ENCODE measurements at regions not wholly inside any gene's neighbourhood (a gene's known extent, or its start where the extent isn't known, plus 50 kb on each side); places are given as distances from the start of the nearest gene placed in this dataset.

GRCh38 chr4:79634111-79634510 lies 226.1 kb upstream of the GK2 start:
- H3K4me3 ChIP-seq (ENCODE audit: low read length): no peak overlapping the region
- no peak overlapping the region for H3K27ac ChIP-seq (ENCODE audit: low read length)
- no peaks in the 10 kb centered on the region for H3K36me3 ChIP-seq (ENCODE audit: insufficient read depth, low read depth, low read length)
- H3K9me3 ChIP-seq (ENCODE audit: insufficient read depth, low read depth, low read length): no peaks in the 10 kb centered on the region
- H3K27me3 ChIP-seq (ENCODE audit: insufficient read depth, low read length): no peaks in the 10 kb centered on the region
- peaks cover 7% of the 10 kb centered on the region; the same call in 1 of the 2 replicates for H3K4me1 ChIP-seq (ENCODE audit: insufficient read depth, low read length)
- no peak overlapping the region for H3K9ac ChIP-seq (ENCODE audit: low read depth, low read length)

- Histone ChIP-seq H3K27me3 (ENCODE audit: insufficient read depth, low read length) (no peaks in the 10 kb centered on the region), H3K27ac (ENCODE audit: low read length) (no peak overlapping the region), H3K9me3 (ENCODE audit: insufficient read depth, low read depth, low read length) (no peaks in the 10 kb centered on the region), H3K36me3 (ENCODE audit: insufficient read depth, low read depth, low read length) (no peaks in the 10 kb centered on the region), H3K4me1 (ENCODE audit: insufficient read depth, low read length) (peaks cover 7% of the 10 kb centered on the region; the same call in 1 of the 2 replicates), H3K9ac (ENCODE audit: low read depth, low read length) (no peak overlapping the region), H3K4me3 (ENCODE audit: low read length) (no peak overlapping the region)
These were observed 224.1 kb upstream of the GK2 start for GRCh38 chr4:79632114-79632513.

- H3K4me1 ChIP-seq (ENCODE audit: insufficient read depth, low read length): peaks cover 6% of the 10 kb centered on the region; the same call in 1 of the 2 replicates
- H3K9ac ChIP-seq (ENCODE audit: low read depth, low read length): no peak overlapping the region
- H3K36me3 ChIP-seq (ENCODE audit: insufficient read depth, low read depth, low read length): no peaks in the 10 kb centered on the region
- no peaks in the 10 kb centered on the region for H3K27me3 ChIP-seq (ENCODE audit: insufficient read depth, low read length)
- no peak overlapping the region for H3K4me3 ChIP-seq (ENCODE audit: low read length)
- H3K9me3 ChIP-seq (ENCODE audit: insufficient read depth, low read depth, low read length): no peaks in the 10 kb centered on the region
- no peak overlapping the region for H3K27ac ChIP-seq (ENCODE audit: low read length)
These were observed 218.6 kb upstream of the GK2 start for GRCh38 chr4:79626611-79627010.

- Histone ChIP-seq H3K36me3 (ENCODE audit: insufficient read depth, low read depth, low read length) (no peaks in the 10 kb centered on the region), H3K4me3 (ENCODE audit: low read length) (no peak overlapping the region), H3K9me3 (ENCODE audit: insufficient read depth, low read depth, low read length) (no peaks in the 10 kb centered on the region), H3K27me3 (ENCODE audit: insufficient read depth, low read length) (no peaks in the 10 kb centered on the region), H3K4me1 (ENCODE audit: insufficient read depth, low read length) (peaks cover 4% of the 10 kb centered on the region; the same call in 1 of the 2 replicates), H3K27ac (ENCODE audit: low read length) (no peak overlapping the region), H3K9ac (ENCODE audit: low read depth, low read length) (no peak overlapping the region)
These were observed 218.1 kb upstream of the GK2 start for GRCh38 chr4:79626101-79626500.

GRCh38 chr4:79625361-79625760 lies 217.3 kb upstream of the GK2 start:
- Histone ChIP-seq H3K9ac (ENCODE audit: low read depth, low read length) (no peak overlapping the region), H3K9me3 (ENCODE audit: insufficient read depth, low read depth, low read length) (no peaks in the 10 kb centered on the region), H3K27me3 (ENCODE audit: insufficient read depth, low read length) (no peaks in the 10 kb centered on the region), H3K36me3 (ENCODE audit: insufficient read depth, low read depth, low read length) (no peaks in the 10 kb centered on the region), H3K27ac (ENCODE audit: low read length) (no peak overlapping the region), H3K4me3 (ENCODE audit: low read length) (no peak overlapping the region), H3K4me1 (ENCODE audit: insufficient read depth, low read length) (peaks cover 4% of the 10 kb centered on the region; the same call in 1 of the 2 replicates)

GRCh38 chr4:79623021-79623870 lies 215.2 kb upstream of the GK2 start:
- Histone ChIP-seq H3K4me1 (ENCODE audit: insufficient read depth, low read length) (peaks cover 4% of the 10 kb centered on the region; the same call in 1 of the 2 replicates), H3K9ac (ENCODE audit: low read depth, low read length) (no peak overlapping the region), H3K9me3 (ENCODE audit: insufficient read depth, low read depth, low read length) (no peaks in the 10 kb centered on the region), H3K36me3 (ENCODE audit: insufficient read depth, low read depth, low read length) (no peaks in the 10 kb centered on the region), H3K4me3 (ENCODE audit: low read length) (no peak overlapping the region), H3K27ac (ENCODE audit: low read length) (no peak overlapping the region), H3K27me3 (ENCODE audit: insufficient read depth, low read length) (no peaks in the 10 kb centered on the region)

- H3K27me3 ChIP-seq (ENCODE audit: insufficient read depth, low read length): no peaks in the 10 kb centered on the region
- H3K9ac ChIP-seq (ENCODE audit: low read depth, low read length): no peak overlapping the region
- no peak overlapping the region for H3K4me3 ChIP-seq (ENCODE audit: low read length)
- no peaks in the 10 kb centered on the region for H3K36me3 ChIP-seq (ENCODE audit: insufficient read depth, low read depth, low read length)
- H3K4me1 ChIP-seq (ENCODE audit: insufficient read depth, low read length): peaks cover 4% of the 10 kb centered on the region; the same call in 1 of the 2 replicates
- no peaks in the 10 kb centered on the region for H3K9me3 ChIP-seq (ENCODE audit: insufficient read depth, low read depth, low read length)
- H3K27ac ChIP-seq (ENCODE audit: low read length): no peak overlapping the region
These were observed 213.0 kb upstream of the GK2 start for GRCh38 chr4:79621061-79621460.

GRCh38 chr4:79620617-79621016 lies 212.6 kb upstream of the GK2 start:
- Histone ChIP-seq H3K9ac (ENCODE audit: low read depth, low read length) (no peak overlapping the region), H3K4me3 (ENCODE audit: low read length) (no peak overlapping the region), H3K9me3 (ENCODE audit: insufficient read depth, low read depth, low read length) (no peaks in the 10 kb centered on the region), H3K36me3 (ENCODE audit: insufficient read depth, low read depth, low read length) (no peaks in the 10 kb centered on the region), H3K27ac (ENCODE audit: low read length) (no peak overlapping the region), H3K27me3 (ENCODE audit: insufficient read depth, low read length) (no peaks in the 10 kb centered on the region), H3K4me1 (ENCODE audit: insufficient read depth, low read length) (peaks cover 4% of the 10 kb centered on the region; the same call in 1 of the 2 replicates)

GRCh38 chr4:79613269-79613935 lies 205.4 kb upstream of the GK2 start:
- Histone ChIP-seq H3K9me3 (ENCODE audit: insufficient read depth, low read depth, low read length) (no peaks in the 10 kb centered on the region), H3K4me3 (ENCODE audit: low read length) (no peak overlapping the region), H3K27ac (ENCODE audit: low read length) (no peak overlapping the region), H3K27me3 (ENCODE audit: insufficient read depth, low read length) (no peaks in the 10 kb centered on the region), H3K36me3 (ENCODE audit: insufficient read depth, low read depth, low read length) (no peaks in the 10 kb centered on the region), H3K4me1 (ENCODE audit: insufficient read depth, low read length) (no peaks in the 10 kb centered on the region), H3K9ac (ENCODE audit: low read depth, low read length) (no peak overlapping the region)

- H3K9ac ChIP-seq (ENCODE audit: low read depth, low read length): no peak overlapping the region
- no peak overlapping the region for H3K4me3 ChIP-seq (ENCODE audit: low read length)
- no peaks in the 10 kb centered on the region for H3K36me3 ChIP-seq (ENCODE audit: insufficient read depth, low read depth, low read length)
- H3K27ac ChIP-seq (ENCODE audit: low read length): no peak overlapping the region
- no peaks in the 10 kb centered on the region for H3K9me3 ChIP-seq (ENCODE audit: insufficient read depth, low read depth, low read length)
- H3K4me1 ChIP-seq (ENCODE audit: insufficient read depth, low read length): no peaks in the 10 kb centered on the region
- no peaks in the 10 kb centered on the region for H3K27me3 ChIP-seq (ENCODE audit: insufficient read depth, low read length)
These were observed 203.0 kb upstream of the GK2 start for GRCh38 chr4:79611026-79611425.

GRCh38 chr4:79609817-79610216 lies 201.8 kb upstream of the GK2 start:
- Histone ChIP-seq H3K4me3 (ENCODE audit: low read length) (no peak overlapping the region), H3K9me3 (ENCODE audit: insufficient read depth, low read depth, low read length) (no peaks in the 10 kb centered on the region), H3K9ac (ENCODE audit: low read depth, low read length) (no peak overlapping the region), H3K36me3 (ENCODE audit: insufficient read depth, low read depth, low read length) (no peaks in the 10 kb centered on the region), H3K4me1 (ENCODE audit: insufficient read depth, low read length) (no peaks in the 10 kb centered on the region), H3K27ac (ENCODE audit: low read length) (no peak overlapping the region), H3K27me3 (ENCODE audit: insufficient read depth, low read length) (no peaks in the 10 kb centered on the region)

GRCh38 chr4:79607979-79608378 lies 200.0 kb upstream of the GK2 start:
- Histone ChIP-seq H3K9ac (ENCODE audit: low read depth, low read length) (no peak overlapping the region), H3K27me3 (ENCODE audit: insufficient read depth, low read length) (no peaks in the 10 kb centered on the region), H3K9me3 (ENCODE audit: insufficient read depth, low read depth, low read length) (no peaks in the 10 kb centered on the region), H3K4me1 (ENCODE audit: insufficient read depth, low read length) (no peaks in the 10 kb centered on the region), H3K27ac (ENCODE audit: low read length) (no peak overlapping the region), H3K36me3 (ENCODE audit: insufficient read depth, low read depth, low read length) (no peaks in the 10 kb centered on the region), H3K4me3 (ENCODE audit: low read length) (no peak overlapping the region)
